GM19467 (cell line): ENCODE measurements at regions not wholly inside any gene's neighbourhood (a gene's known extent, or its start where the extent isn't known, plus 50 kb on each side); places are given as distances from the start of the nearest gene placed in this dataset.
"Not testable (repeated sequence)": the region's sequence is repeated elsewhere in the genome, so short reads cannot be mapped to it uniquely, and the experiment has no call there.

Experiments used
- ATAC-seq: cut with Tn5 transposase; IDR thresholded peaks from one replicate; pipeline ENCODE4 v1.9.1; 2021; ENCODE audit warnings: mild to moderate bottlenecking, moderate library complexity; ENCODE audit not compliant: unreplicated experiment

- no peak for ATAC-seq
Measured at GRCh38 chr3:191518861-191519260, 57.9 kb downstream of the PYDC2 start.

DNA sequence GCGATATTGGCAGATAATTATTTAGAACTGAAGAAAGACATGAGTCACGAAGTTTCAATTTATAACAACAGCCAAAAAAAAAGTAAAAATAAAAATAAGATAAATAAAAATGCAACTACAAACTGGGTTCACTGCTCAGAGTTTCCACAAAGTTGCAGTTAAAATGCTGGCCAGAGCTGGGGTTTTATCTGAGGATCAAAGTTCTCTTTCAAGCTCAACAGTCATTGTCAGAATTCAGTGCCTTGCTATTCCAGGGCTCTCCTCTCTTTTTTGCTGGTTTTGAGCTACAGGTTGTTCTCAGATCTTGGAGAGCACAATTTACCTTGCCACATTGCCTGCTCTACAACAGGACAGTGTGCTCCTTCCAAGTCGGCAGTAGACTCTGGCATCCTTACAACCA lies 60.1 kb downstream of the PYDC2 start:
- ATAC-seq = no peak

DNA sequence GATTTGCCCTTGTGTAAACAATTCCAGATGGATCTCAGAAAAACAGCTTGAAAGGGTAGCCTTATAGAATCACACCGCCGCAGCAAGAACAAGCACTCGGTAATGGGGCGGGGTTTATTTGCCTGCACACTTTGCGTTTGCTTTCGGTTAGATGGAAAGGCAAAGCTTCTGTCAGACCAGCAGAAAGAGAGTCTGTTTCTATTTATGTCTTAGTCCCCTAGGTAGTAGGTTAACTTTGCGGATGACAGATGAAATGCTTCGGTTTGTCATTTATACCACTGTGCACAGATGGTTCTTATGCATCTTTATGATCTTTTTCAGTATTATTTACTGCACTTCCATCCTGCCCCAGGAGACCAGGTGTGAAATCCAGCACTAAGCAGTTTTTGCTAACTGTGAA lies 62.2 kb downstream of the PYDC2 start:
- ATAC-seq = no peak

GRCh38 chr3:191528589-191528988 lies 67.6 kb downstream of the PYDC2 start:
- ATAC-seq = no peak

GRCh38 chr3:191529992-191530391 lies 69.0 kb downstream of the PYDC2 start:
- no peak for ATAC-seq

- no peak for ATAC-seq
Measured at GRCh38 chr3:191531434-191531972, 70.5 kb downstream of the PYDC2 start.

- no peak for ATAC-seq
Measured at GRCh38 chr3:191543018-191543417, 82.1 kb downstream of the PYDC2 start.

DNA sequence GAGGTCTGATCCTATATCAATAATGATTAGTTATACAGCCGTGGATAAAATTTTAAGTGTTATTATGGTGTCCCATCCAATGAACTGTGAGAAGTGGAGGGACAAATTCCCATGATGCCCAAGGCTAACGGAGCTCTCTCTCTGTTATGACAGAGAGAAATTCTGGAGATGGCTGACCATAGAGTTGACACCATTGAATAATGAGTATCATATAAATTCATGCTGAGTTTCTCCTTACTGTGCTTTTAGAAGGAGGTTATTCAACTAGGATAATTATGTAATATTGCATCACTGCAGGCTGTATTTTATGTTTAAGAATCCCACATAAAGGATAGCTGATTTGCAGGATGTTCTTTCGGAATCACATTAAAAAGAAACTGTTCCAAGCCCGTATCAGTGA lies 82.9 kb downstream of the PYDC2 start:
- ATAC-seq = no peak

- no peak for ATAC-seq
Measured at GRCh38 chr3:191549357-191549756, 88.4 kb downstream of the PYDC2 start.

GRCh38 chr3:191555037-191555436 lies 94.1 kb downstream of the PYDC2 start:
- no peak for ATAC-seq

DNA sequence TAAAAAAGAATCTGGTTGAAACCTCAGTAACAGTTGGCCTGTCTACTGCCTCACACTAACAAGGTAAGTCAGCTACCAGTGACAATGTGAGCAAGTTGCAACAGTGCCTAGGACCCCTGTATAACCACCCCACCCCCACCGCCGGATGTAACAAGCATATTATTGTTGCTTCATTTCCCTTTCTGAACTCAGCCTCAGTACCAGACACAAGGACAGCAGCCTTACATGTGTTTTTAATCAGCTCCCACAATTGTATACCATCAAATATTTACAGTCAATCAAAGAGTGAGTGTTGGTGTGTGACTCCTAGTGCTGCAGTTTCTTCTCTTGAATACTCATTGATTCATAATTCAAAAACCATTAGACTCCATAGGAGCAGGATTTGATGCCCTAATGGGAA lies 96.4 kb downstream of the PYDC2 start:
- no peak for ATAC-seq

DNA sequence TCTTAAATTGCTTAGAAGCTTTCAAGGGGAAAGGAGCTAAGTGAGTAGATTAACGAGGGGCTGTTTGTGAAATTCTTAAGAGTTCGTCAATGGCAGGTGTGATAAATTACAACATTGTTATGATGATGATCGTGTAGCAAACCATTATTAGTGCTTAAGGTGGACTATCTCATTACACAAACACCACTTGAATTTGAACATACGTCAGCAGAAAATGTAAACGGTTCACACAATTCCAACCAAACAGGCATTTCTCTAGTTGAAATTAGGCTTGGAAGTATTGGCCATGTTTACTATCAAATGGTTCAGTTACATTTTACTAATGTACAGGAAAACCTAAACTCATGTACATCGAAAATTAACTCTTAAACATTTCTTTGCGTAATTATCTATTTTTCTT lies 102.8 kb downstream of the PYDC2 start:
- no peak for ATAC-seq

- ATAC-seq = no peak
Measured at GRCh38 chr3:191566469-191566868, 105.5 kb downstream of the PYDC2 start.

DNA sequence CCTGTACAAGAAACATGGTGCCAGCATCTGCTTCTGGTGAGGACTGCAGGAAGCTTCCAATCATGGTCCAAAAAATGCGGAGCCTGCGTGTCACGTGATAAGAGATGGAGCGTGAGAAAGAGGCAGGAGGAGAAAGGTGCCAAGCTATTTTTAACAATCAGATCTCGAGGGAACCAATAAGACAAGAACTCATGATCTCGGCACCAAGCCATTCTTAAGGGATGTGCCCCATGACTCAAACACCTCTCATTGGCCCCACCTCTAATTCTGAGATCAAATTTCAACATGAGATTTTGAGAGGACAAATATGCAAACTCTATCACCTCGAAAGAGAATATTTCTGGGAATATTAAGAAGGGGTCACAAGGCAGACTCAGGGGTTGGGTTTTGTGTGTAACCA lies 107.2 kb downstream of the PYDC2 start:
- ATAC-seq = no peak

- no peak for ATAC-seq
Measured at GRCh38 chr3:191592105-191592504, 131.1 kb downstream of the PYDC2 start.

DNA sequence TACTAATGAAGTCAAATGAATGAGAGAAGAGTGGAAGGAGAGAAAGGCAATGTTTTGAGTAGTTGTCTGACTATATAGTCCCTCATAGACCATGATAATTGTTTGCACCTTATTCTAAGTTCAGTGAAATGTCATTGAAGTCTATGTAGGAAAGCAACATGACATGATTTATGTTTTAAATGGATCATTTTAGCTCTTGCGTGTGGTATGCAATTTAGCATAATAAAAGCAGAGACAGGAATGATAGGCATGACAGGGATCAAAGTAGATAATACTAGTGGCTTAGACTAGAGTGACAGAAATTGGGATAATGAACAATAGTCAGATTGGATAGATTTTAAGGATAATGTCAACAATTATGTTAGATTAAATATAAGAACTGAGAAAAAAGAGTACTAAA lies 132.5 kb downstream of the PYDC2 start:
- ATAC-seq = no peak

- ATAC-seq = not testable (repeated sequence)
Measured at GRCh38 chr3:191615511-191615910, 154.5 kb downstream of the PYDC2 start.

- no peak for ATAC-seq
Measured at GRCh38 chr3:191624299-191624698, 163.3 kb downstream of the PYDC2 start.

DNA sequence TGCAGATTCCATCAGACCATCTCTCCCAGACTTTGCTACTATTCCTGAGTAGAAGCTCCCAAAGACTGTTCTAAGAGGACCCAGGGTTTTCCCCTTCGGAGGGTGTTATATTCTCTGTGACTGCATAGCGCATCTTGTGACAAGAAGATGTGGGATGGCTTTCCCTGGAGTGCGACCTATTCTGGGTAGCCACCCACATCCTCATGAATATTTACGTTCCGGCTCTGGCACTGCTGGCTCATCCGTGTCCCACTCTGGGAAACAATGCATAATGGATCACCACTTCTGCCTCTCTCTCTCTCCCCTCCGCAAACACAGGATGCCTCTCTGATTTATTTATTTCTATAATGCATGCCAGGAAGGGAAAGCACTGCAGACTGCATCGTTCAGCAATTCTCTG lies 166.1 kb downstream of the PYDC2 start:
- ATAC-seq = no peak

DNA sequence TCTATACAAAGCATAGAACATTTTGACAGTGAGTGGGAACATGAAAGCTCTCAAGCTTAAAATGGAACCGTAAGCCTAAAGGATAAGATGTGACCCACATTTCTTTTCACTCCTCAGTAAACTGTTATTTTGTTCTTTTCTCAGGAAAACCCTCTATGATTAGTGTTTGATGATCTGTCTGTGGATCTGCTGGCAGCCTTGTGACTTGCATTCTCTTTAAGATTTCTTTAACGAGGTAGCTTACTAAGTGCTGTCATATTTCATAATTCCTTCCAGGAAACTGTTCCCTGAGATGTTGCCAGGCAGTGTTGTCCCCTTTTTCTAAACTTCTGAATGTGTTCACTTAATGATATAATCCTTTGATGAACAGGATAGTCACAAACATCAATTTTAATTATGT lies 167.6 kb downstream of the PYDC2 start:
- ATAC-seq = no peak

GRCh38 chr3:191631496-191631895 lies 170.5 kb downstream of the PYDC2 start:
- no peak for ATAC-seq

- ATAC-seq = no peak
Measured at GRCh38 chr3:191634902-191635301, 173.9 kb downstream of the PYDC2 start.

DNA sequence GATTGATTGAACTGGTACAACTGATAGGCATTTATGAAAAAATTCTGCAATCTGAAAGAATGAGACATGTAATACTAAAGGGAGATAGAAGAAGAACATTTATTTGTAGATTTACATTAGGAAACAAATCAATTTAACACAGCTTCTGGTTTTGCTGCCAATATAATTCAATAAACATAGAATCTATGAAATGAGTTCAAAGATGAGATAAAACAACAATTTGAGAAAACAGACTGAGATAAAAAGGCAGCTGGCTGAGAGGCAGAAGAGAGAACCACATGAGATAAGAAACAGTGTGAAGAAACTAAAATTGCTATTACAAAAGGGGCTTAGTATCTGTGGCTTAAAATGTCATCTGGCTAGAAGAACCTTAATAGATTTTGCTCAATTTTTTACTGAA lies 176.6 kb downstream of the PYDC2 start:
- no peak for ATAC-seq

DNA sequence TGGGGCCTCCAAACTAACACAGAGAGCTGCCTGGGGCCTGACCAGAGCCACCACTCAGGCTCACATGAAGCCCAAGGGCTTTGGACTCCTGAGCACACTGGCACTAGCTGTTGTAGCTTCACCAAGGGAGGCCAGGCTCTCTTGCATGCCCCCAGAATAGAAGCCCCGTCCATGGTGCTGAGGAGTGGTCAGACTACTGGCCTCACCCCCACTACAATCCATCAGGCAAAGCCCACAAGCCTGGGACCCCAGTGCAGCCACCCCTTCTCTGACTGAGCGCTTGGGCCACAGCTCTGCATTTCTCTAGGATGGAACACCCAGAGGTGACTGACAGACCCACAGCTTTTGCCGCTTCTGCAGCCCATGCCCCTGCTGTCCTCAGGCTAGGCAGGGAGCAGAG lies 180.8 kb downstream of the PYDC2 start:
- ATAC-seq = no peak
